GM19043 (cell line): ENCODE measurements at regions not wholly inside any gene's neighbourhood (a gene's known extent, or its start where the extent isn't known, plus 50 kb on each side); places are given as distances from the start of the nearest gene placed in this dataset.

Experiments used
- ATAC-seq: cut with Tn5 transposase; IDR thresholded peaks from one replicate; pipeline ENCODE4 v1.9.1; 2021; ENCODE audit warnings: low read depth; ENCODE audit not compliant: unreplicated experiment

GRCh38 chr3:31265646-31266428, 266.9 kb upstream of the STT3B start:
- no peak for ATAC-seq

DNA sequence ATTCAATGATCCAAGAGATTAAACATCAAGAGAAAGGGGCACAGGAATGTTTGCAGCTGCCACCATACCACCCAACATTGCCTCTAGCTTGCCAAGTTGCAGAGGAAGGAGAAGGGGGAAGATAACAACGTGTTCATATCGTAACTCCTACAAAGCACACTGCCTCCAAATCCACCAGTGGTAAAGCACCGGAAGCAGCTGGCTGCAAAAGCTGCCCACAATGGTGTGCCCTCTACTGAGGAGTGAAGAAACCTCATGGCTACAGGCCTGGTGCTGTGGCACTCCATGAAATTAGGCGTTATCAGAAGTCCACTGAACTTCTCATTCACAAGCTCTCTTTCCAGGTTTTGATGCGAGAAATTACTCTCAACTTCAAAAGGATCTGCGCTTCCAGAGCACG, 263.9 kb upstream of the STT3B start:
- ATAC-seq = no peak

GRCh38 chr3:31270010-31270409, 262.7 kb upstream of the STT3B start:
- no peak for ATAC-seq

- no peak for ATAC-seq
Measured at GRCh38 chr3:31274326-31275024, 258.2 kb upstream of the STT3B start.

DNA sequence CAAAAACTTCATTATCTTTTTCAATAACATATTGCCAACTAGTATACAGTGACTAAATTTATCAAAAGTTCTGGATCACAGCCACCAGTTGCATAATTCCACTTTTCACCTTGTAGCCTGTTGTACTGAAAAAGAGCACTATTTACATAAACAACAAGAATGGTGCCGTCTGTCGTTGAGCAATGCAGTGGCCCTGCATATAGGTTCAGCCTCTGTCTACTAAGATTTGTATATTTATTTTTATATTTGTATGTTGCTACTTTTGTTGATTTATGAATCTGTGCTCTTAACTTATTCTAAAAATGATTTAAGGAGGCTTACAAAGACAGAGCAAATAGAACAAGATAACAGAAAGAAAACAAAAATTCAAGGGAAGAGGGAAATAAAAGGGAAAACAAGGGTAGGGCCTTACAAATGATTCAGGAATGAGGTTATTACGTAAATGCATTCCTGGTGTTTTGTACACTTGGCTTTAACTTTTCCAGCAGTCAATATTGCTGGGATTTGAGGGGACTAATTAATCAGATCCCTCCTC, 257.6 kb upstream of the STT3B start:
- ATAC-seq = no peak

DNA sequence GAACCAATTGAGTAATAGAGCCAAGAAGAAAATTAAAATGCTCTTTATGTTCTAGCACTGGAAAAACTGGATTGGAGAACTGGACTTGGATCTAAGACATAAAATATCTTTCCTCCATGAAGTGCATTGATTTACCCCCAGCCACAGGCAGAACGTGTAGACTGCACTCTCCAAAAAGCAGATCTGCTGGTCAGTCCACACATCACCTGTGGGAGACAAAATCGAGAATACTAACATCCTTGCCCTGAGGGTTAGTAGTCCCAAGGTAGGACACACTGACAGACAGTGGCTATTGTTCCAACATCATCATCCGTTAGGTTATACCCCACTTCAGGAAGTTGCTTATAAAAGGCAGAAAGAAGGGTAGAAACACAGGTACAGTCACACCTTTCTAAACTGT, 257.1 kb upstream of the STT3B start:
- no peak for ATAC-seq

DNA sequence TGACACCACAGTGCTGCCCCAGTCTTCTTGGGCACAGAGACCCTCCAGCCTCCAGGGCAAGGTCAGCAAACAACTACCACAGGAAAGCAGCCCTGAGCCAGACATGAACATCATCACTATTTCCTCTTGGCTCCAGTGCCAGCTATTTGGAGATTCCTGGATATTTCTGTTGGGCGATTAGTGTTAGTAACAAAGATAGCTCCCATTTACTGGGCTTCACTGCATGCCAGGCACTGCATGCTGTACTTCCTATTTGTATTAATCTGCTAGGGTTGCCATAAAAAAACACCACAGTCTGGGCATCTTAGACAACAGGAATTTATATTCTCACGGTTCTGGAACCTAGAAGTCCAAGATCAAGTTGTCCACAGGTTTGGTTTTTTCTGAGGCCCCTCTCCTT, 255.1 kb upstream of the STT3B start:
- no peak for ATAC-seq

- ATAC-seq = no peak
Measured at GRCh38 chr3:31278532-31278931, 254.2 kb upstream of the STT3B start.

GRCh38 chr3:31284776-31285175, 247.9 kb upstream of the STT3B start:
- no peak for ATAC-seq

- no peak for ATAC-seq
Measured at GRCh38 chr3:31285833-31286486, 246.8 kb upstream of the STT3B start.

- ATAC-seq = no peak
Measured at GRCh38 chr3:31288224-31288623, 244.5 kb upstream of the STT3B start.

- no peak for ATAC-seq
Measured at GRCh38 chr3:31288641-31289100, 244.1 kb upstream of the STT3B start.

DNA sequence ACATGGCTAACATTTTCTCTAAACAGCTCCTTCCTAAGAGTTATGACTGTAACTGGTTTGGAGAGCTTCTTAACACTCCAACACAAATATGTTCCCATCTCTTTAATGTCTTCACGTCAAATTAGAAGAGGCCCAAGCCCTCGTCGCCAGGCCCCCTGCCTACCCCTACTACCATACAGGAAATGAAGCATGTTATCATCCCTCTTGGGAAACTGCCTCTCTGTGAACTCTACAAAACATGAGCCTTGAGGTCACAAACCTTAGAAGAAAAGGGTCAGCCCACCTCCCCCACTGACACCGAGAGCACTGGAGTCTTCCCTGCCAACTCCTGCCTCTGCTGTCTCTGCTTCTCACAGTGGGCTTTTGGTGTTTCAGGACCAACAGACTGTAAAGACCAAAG, 243.1 kb upstream of the STT3B start:
- no peak for ATAC-seq

GRCh38 chr3:31290046-31290445, 242.7 kb upstream of the STT3B start:
- no peak for ATAC-seq

DNA sequence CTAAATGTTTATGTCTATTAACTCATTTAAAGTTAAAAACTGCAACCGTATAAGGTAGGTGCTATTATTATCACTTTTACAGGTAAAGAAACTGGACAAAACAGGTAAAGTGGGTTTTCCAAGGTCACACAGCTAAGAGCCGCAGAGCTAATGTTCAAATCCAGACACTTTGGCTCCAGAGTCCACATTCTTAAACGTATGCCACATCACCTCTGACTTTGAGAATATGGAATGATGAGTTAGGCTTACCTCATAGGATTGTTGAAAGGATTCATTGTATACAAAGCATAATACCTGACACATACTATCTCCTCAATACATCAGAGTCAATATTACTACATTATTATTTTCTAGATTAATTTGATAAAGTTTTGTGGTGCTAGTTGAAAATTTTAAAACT, 240.9 kb upstream of the STT3B start:
- no peak for ATAC-seq

DNA sequence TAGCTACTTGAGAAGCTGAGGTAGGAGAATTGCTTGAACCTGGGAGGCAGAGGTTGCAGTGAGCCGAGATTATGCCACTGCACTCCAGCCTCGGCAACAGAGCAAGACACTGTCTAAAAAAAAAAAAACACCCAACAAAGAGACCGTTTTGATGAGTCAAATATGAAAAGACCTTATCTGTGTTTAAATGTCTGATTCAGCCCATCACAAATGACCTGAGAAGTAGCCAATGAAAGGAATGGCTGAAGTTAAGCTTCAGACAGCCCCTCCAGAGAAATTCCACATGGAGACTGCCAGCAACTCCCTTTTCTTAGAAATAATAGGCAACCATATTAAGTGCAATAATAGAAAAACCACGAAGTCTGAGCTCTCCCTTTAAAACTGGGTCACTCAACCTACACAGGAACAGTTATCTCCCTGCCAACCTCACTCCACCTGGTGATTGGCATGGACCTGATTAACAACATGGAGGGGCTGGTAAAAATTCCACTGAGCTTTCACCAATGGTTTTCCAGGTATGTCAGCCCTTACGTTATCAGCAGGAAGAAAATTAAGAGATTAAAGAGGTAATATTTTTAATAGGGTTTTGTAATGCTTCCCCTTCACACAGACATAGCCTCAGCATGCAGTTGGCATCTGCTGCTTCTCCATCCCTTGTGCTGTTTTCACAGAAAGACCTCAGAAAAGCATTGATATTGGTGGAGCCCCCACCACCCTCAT, 238.1 kb upstream of the STT3B start:
- no peak for ATAC-seq

DNA sequence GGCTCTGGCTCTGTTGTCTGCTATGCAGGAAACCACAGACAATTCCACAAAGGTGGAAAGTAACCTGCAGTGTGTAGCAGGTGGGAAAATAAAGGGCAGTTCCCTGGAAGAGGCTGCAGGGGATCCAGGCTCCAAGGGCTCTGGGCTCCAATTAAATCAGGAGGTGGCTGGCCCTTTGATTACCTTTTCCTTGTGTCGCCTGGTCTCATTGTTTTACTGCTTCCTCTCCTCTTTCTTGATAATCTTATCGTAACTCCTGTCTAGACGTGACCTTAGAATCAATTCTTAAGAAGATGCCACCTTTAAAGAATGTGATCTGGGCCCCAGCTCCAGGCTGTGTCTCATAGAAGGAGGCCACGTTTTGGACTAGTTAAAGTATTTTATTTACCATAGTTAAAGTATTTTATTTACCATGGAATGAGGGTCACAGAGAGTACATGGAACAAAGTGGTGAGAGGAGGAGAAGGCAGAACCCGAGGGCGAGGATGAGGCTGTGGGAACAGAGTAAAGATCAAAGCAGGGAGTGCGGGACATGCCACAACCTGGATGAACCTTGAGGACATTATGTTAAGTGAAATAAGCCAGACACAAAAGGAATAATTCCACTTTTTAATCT, 237.5 kb upstream of the STT3B start:
- ATAC-seq = no peak

GRCh38 chr3:31297726-31298298, 234.9 kb upstream of the STT3B start:
- ATAC-seq = no peak

DNA sequence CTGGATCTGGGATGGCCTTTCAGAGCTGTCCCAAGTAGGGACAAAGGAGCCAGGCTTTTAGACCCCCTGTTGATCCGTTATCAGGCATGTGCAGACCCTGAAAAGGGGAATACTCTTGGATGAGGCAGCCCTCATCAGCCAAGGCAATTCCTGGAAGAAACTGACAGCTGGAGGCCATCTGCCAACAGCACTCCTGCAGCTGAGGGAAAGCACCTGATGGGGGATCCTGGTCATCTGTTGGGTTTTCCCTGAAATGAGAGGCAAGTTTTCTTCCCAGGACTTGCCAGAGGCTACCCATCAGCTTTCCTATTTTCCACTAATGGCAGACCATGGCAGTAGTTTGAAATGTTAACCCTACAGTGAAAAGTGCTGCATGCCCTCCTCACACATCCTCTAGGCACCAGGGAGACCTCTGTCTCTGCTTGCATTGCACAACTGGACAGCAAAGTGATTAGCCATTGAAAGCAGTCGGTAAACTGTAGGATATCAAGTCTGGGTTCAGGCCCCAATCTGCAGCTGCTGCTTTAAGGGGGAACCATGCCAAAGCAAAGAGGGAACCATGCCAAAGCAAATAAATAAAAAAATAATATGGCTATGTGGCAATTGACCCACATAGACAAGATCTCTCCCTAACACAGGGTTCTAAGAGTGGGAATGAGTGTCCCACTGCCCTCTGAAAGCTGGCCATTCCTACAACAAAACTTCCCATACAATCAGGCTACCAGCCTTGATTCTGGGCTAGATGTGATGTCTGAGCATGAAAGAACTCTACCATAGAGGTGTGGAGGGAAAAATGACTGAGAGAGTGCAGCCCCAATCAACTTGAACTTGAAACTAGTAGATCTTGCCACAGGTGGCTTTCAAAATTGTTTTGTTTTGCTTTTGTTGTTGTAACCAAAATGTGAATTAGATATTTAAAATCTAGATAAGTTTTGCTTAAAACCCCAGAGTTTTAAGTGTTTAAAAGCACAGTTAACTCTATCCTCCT, 232.0 kb upstream of the STT3B start:
- ATAC-seq = no peak
